Tibial nerve (tissue), 4 donors: ENCODE measurements at regions not wholly inside any gene's neighbourhood (a gene's known extent, or its start where the extent isn't known, plus 50 kb on each side); places are given as distances from the start of the nearest gene placed in this dataset.

ENCODE experiments used
- DNase-seq, 2 donors: peaks; one replicate each; pipeline ENCODE4 v3.0.0-alpha.2; 2019; ENCODE audit warnings: low spot score in 2 of 2
- H3K27ac ChIP-seq, 4 donors: fragments of 200-600 bp; sonication (generic) in 3 of 4; one replicate each; pipeline ENCODE4 v1.5.1; 2017 to 2019; ENCODE audit warnings: mild to moderate bottlenecking in 1 of 4
- H3K27me3 ChIP-seq, 2 donors: fragments of 200-600 bp; sonication (generic) in 1 of 2; one replicate each; pipeline versions ENCODE4 v1.5.1 to v1.6.0; 2017 to 2019
- H3K36me3 ChIP-seq, 3 donors: fragments of 200-600 bp; sonication (generic); one replicate each; pipeline ENCODE4 v1.5.1; 2018 to 2019
- H3K4me1 ChIP-seq, 4 donors: fragments of 200-600 bp; sonication (generic) in 3 of 4; one replicate each; pipeline ENCODE4 v1.5.1; 2017 to 2019
- H3K4me3 ChIP-seq, 4 donors: fragments of 200-600 bp; sonication (generic) in 3 of 4; one replicate each; pipeline ENCODE4 v1.5.1; 2017 to 2019; ENCODE audit warnings: mild to moderate bottlenecking in 1 of 4, moderate library complexity in 1 of 4
- H3K9me3 ChIP-seq, 4 donors: fragments of 200-600 bp; sonication (generic) in 3 of 4; one replicate each; pipeline ENCODE4 v1.5.1; 2017 to 2019
- CTCF ChIP-seq, 5 experiments: fragments of 200-600 bp in 3 of 5; fragments of 450-650 bp in 2 of 5; sonication (generic) in 3 of 5; IDR thresholded peaks; one replicate each; pipeline ENCODE4 v1.5.1; 2016 to 2019; ENCODE audit warnings: antibody characterized with exemption in 5 of 5, mild to moderate bottlenecking in 3 of 5, moderate library complexity in 2 of 5
- EP300 ChIP-seq, 2 donors: sonication (generic); formaldehyde crosslinking; IDR thresholded peaks; one replicate each; pipeline ENCODE4 v1.6.1; 2017; ENCODE audit warnings: antibody characterized with exemption in 2 of 2, mild to moderate bottlenecking in 1 of 2
- POLR2A ChIP-seq, 2 donors: fragments of 450-650 bp; IDR thresholded peaks; one replicate each; pipeline ENCODE4 v1.6.1; 2017; ENCODE audit warnings: antibody characterized with exemption in 2 of 2, mild to moderate bottlenecking in 2 of 2, moderate library complexity in 2 of 2
- WGBS, 2 donors: methylation state at CpG; one replicate each; pipeline ENCODE4 v1.1.5; 2018; 5-methylcytosine and 5-hydroxymethylcytosine counted together

DNA sequence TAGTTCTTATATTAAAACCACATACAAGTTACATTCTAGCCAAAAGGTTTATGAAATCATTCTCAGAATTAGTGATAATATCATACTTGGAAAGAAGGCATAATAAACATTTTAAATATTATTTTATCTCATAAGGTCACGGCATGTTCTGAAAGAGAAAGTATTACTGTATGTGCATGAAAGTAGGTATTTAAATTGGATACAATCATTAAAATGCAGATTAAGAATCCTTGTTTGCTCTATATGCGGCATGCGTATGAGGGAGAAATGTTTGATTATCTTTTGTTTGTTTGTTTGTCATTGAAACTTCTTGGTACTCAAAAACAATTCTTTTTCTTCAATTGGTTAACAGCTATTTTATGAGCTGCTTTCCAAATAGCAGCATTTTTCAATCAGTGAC lies 183.9 kb upstream of the TLL1 start:
- Histone ChIP-seq H3K27me3 (no peaks in the 10 kb centered on the region), H3K36me3 (no peaks in the 10 kb centered on the region), H3K9me3 (no peaks in the 10 kb centered on the region), H3K27ac (no peak overlapping the region), H3K4me1 (peaks cover 0 to 13% (median 0%) of the 10 kb centered on the region in 4 donors), H3K4me3 (no peak overlapping the region)
- 79 to 90% methylated on average over 3 of the region's 3 CpGs for WGBS, 2 donors
- no peak for DNase-seq
- no peak for TF ChIP-seq EP300 (IDR thresholded peaks at IDR 0.05)
- no peak for TF ChIP-seq CTCF (IDR thresholded peaks at IDR 0.05)
- TF ChIP-seq POLR2A (IDR thresholded peaks at IDR 0.05) = no peak

GRCh38 chr4:165692082-165692481 lies 181.0 kb upstream of the TLL1 start:
- DNase-seq = no peak
- no peak for TF ChIP-seq POLR2A (IDR thresholded peaks at IDR 0.05)
- TF ChIP-seq EP300 (IDR thresholded peaks at IDR 0.05) = no peak
- no peak for TF ChIP-seq CTCF (IDR thresholded peaks at IDR 0.05)
- peaks cover 0 to 13% (median 0%) of the 10 kb centered on the region in 4 donors for H3K4me1 ChIP-seq
- H3K9me3 ChIP-seq = no peaks in the 10 kb centered on the region
- no peak overlapping the region for H3K4me3 ChIP-seq
- no peaks in the 10 kb centered on the region for H3K36me3 ChIP-seq
- WGBS, 2 donors = 80 to 95% methylated on average over 3 of the region's 3 CpGs
- H3K27me3 ChIP-seq = no peaks in the 10 kb centered on the region
- no peak overlapping the region for H3K27ac ChIP-seq

GRCh38 chr4:165698272-165698671 lies 174.8 kb upstream of the TLL1 start:
- Histone ChIP-seq H3K9me3 (no peaks in the 10 kb centered on the region), H3K4me3 (no peak overlapping the region), H3K27me3 (no peaks in the 10 kb centered on the region), H3K4me1 (no peaks in the 10 kb centered on the region), H3K36me3 (no peaks in the 10 kb centered on the region), H3K27ac (no peak overlapping the region)
- DNase-seq = no peak
- TF ChIP-seq POLR2A (IDR thresholded peaks at IDR 0.05) = no peak
- no peak for TF ChIP-seq CTCF (IDR thresholded peaks at IDR 0.05)
- no peak for TF ChIP-seq EP300 (IDR thresholded peaks at IDR 0.05)
- 35 to 69% methylated on average over 2 of the region's 2 CpGs for WGBS, 2 donors

DNA sequence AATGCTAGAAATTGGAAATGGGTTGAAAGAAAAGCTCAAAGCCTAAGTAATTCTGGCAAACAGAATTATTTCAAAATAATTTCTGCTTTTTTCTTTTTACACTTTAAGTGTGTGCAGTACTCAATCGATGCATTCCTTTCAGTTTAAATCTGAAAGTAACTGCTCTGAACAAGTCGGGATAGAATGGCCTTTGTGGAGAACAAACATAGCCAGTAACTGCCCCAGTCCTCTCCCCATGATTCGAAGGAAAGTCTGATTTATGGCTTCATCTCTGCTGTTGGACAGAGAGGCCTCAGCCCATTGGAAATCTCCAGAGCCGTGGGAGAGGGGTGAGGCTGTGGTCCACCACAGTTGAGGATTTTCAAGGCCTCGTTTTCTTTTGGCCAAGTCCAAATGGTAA lies 174.0 kb upstream of the TLL1 start:
- H3K4me1 ChIP-seq = no peaks in the 10 kb centered on the region
- WGBS, 2 donors = 38 to 50% methylated on average over 5 of the region's 5 CpGs
- no peak overlapping the region for H3K4me3 ChIP-seq
- no peaks in the 10 kb centered on the region for H3K27me3 ChIP-seq
- peak overlapping the region in 1 of 4 donors; percentile 43 for H3K27ac ChIP-seq
- H3K36me3 ChIP-seq = no peaks in the 10 kb centered on the region
- no peak for DNase-seq
- TF ChIP-seq EP300 (IDR thresholded peaks at IDR 0.05) (no peak), CTCF (IDR thresholded peaks at IDR 0.05) (no peak), POLR2A (IDR thresholded peaks at IDR 0.05) (no peak)
- no peaks in the 10 kb centered on the region for H3K9me3 ChIP-seq

DNA sequence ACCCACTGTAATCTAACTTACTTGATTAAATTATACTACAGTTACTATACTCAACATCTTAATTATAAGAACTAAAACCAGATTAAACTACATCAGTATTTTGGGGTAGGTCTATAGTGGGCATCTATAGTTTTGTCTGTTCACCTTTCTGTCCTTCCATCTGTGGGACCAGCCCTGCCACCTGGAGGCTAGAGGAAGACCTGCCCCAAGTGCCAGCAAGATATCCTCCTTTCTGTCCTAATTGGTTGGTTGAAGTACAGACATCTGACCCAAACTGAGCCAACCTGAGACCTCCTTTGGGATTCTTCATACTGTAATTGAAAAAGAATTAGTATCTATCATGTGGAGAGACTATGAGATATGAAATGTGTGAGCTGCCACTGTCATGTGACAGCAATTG lies 172.2 kb upstream of the TLL1 start:
- Histone ChIP-seq H3K4me1 (no peaks in the 10 kb centered on the region), H3K36me3 (no peaks in the 10 kb centered on the region), H3K27ac (no peak overlapping the region), H3K9me3 (no peaks in the 10 kb centered on the region), H3K4me3 (no peak overlapping the region), H3K27me3 (no peaks in the 10 kb centered on the region)
- TF ChIP-seq CTCF (IDR thresholded peaks at IDR 0.05) (no peak), POLR2A (IDR thresholded peaks at IDR 0.05) (no peak), EP300 (IDR thresholded peaks at IDR 0.05) (no peak)
- no peak for DNase-seq
